Loucy (cell line): ENCODE measurements at regions not wholly inside any gene's neighbourhood (a gene's known extent, or its start where the extent isn't known, plus 50 kb on each side); places are given as distances from the start of the nearest gene placed in this dataset.

Experiments
- H2AFZ ChIP-seq: fragments of 200-600 bp; sonication (generic); 2 replicates; pipeline ENCODE4 v1.6.0; 2016; ENCODE audit warnings: antibody characterized with exemption, mild to moderate bottlenecking, low read length, moderate library complexity
- H3F3A ChIP-seq: fragments of 200-600 bp; 2 replicates; pipeline ENCODE4 v1.6.0; 2016; ENCODE audit warnings: antibody characterized with exemption, low read depth, mild to moderate bottlenecking
- H3K27me3 ChIP-seq: fragments of 200-600 bp; sonication (generic); 2 replicates; pipeline ENCODE4 v1.6.1; 2014; ENCODE audit warnings: low read length, mild to moderate bottlenecking; ENCODE audit not compliant: insufficient read depth, poor library complexity, severe bottlenecking
- H3K36me3 ChIP-seq: fragments of 200-600 bp; sonication (generic); 2 replicates; pipeline ENCODE4 v1.6.1; 2016; ENCODE audit warnings: low read length; ENCODE audit not compliant: insufficient read depth
- H3K4me1 ChIP-seq: fragments of 200-600 bp; sonication (generic); 2 replicates; pipeline ENCODE4 v1.5.1; 2014; ENCODE audit warnings: low read length, mild to moderate bottlenecking; ENCODE audit not compliant: insufficient read depth, poor library complexity, severe bottlenecking
- H3K4me2 ChIP-seq: fragments of 200-600 bp; sonication (generic); 2 replicates; pipeline ENCODE4 v1.6.0; 2014; ENCODE audit warnings: antibody characterized with exemption, low read length, low read depth, mild to moderate bottlenecking; ENCODE audit not compliant: poor library complexity, severe bottlenecking
- H3K4me3 ChIP-seq: fragments of 200-600 bp; sonication (generic); 2 replicates; pipeline ENCODE4 v1.5.1; 2014; ENCODE audit warnings: low read length, mild to moderate bottlenecking, mixed read lengths; ENCODE audit not compliant: poor library complexity, severe bottlenecking
- H3K79me2 ChIP-seq: fragments of 200-600 bp; sonication (generic); 2 replicates; pipeline ENCODE4 v1.6.1; 2014; ENCODE audit warnings: low read length; ENCODE audit not compliant: insufficient read depth
- H3K9ac ChIP-seq: fragments of 200-600 bp; sonication (generic); 2 replicates; pipeline ENCODE4 v1.6.0; 2014; ENCODE audit warnings: mild to moderate bottlenecking, low read depth, low read length, moderate library complexity; ENCODE audit not compliant: poor library complexity, severe bottlenecking
- H3K9me2 ChIP-seq: fragments of 200-600 bp; sonication (generic); replicated peaks from 2 replicates; pipeline ENCODE4 v1.6.1; 2016; ENCODE audit warnings: low read depth, low read length, mixed read lengths
- H3K9me3 ChIP-seq: fragments of 200-600 bp; sonication (generic); 2 replicates; pipeline ENCODE4 v1.6.1; 2014; ENCODE audit warnings: mild to moderate bottlenecking, antibody characterized with exemption, low read length, low read depth; ENCODE audit not compliant: insufficient read depth
- H4K20me1 ChIP-seq: fragments of 200-600 bp; sonication (generic); 2 replicates; pipeline ENCODE4 v1.6.0; 2014; ENCODE audit warnings: antibody characterized with exemption, low read length, mild to moderate bottlenecking; ENCODE audit not compliant: insufficient read depth, poor library complexity, severe bottlenecking
- CTCF ChIP-seq: fragments of 200-600 bp; sonication (generic); conservative IDR thresholded peaks from 2 replicates; pipeline ENCODE4 v1.5.1; 2014; ENCODE audit warnings: mild to moderate bottlenecking, antibody characterized with exemption, low read length
- EZH2phosphoT487 ChIP-seq: fragments of 200-600 bp; IDR thresholded peaks from 2 replicates; pipeline ENCODE4 v1.6.1; 2018; ENCODE audit warnings: antibody characterized with exemption, mild to moderate bottlenecking, moderate library complexity, borderline replicate concordance

GRCh38 chr6:10205120-10205519, 209.8 kb downstream of the TFAP2A start:
- no peaks in the 10 kb centered on the region for H3K36me3 ChIP-seq
- H3F3A ChIP-seq, result no peaks in the 10 kb centered on the region
- no peaks in the 10 kb centered on the region for H4K20me1 ChIP-seq
- no peaks in the 10 kb centered on the region for H3K9me2 ChIP-seq
- H3K9ac ChIP-seq, result no peak overlapping the region
- H3K4me1 ChIP-seq, result no peaks in the 10 kb centered on the region
- no peak overlapping the region for H3K4me2 ChIP-seq
- no peaks in the 10 kb centered on the region for H3K79me2 ChIP-seq
- H2AFZ ChIP-seq, result no peak overlapping the region
- no peak for TF ChIP-seq EZH2phosphoT487
- no peak for TF ChIP-seq CTCF
- no peaks in the 10 kb centered on the region for H3K27me3 ChIP-seq
- H3K4me3 ChIP-seq, result no peak overlapping the region
- no peaks in the 10 kb centered on the region; the same call in 1 of the 2 replicates for H3K9me3 ChIP-seq

- H2AFZ ChIP-seq, result no peak overlapping the region
- H3K9me3 ChIP-seq, result no peaks in the 10 kb centered on the region; the same call in 1 of the 2 replicates
- no peaks in the 10 kb centered on the region for H4K20me1 ChIP-seq
- no peak overlapping the region for H3K4me2 ChIP-seq
- H3K4me3 ChIP-seq, result no peak overlapping the region
- H3K27me3 ChIP-seq, result no peaks in the 10 kb centered on the region
- H3K36me3 ChIP-seq, result no peaks in the 10 kb centered on the region
- H3F3A ChIP-seq, result no peaks in the 10 kb centered on the region
- TF ChIP-seq EZH2phosphoT487 (no peak), CTCF (no peak)
- H3K79me2 ChIP-seq, result no peaks in the 10 kb centered on the region
- H3K9me2 ChIP-seq, result no peaks in the 10 kb centered on the region
- no peaks in the 10 kb centered on the region for H3K4me1 ChIP-seq
- H3K9ac ChIP-seq, result no peak overlapping the region
Observed at GRCh38 chr6:10203651-10204050, 211.2 kb downstream of the TFAP2A start.

DNA sequence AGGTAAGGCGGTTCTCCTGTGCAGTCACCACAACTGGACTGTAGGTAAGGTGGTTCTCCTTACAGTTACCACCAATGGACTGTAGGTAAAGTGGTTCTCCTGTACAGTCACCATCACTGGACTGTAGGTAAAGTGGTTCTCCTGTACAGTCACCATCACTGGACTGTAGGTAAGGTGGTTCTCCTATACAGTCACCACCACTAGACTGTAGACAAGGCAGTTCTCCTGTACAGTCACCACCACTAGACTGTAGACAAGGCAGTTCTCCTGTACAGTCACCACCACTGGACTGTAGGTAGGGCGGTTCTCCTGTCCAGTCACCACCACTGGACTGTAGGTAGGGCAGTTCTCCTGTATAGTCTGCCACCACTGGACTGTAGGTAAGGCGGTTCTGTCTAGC, 212.3 kb downstream of the TFAP2A start:
- no peaks in the 10 kb centered on the region for H3K4me1 ChIP-seq
- no peaks in the 10 kb centered on the region for H3K79me2 ChIP-seq
- no peaks in the 10 kb centered on the region for H3F3A ChIP-seq
- no peak overlapping the region for H3K4me3 ChIP-seq
- no peak overlapping the region for H2AFZ ChIP-seq
- no peak overlapping the region for H3K9ac ChIP-seq
- H3K36me3 ChIP-seq, result no peaks in the 10 kb centered on the region
- no peaks in the 10 kb centered on the region for H3K27me3 ChIP-seq
- no peaks in the 10 kb centered on the region for H3K9me2 ChIP-seq
- H3K9me3 ChIP-seq, result no peaks in the 10 kb centered on the region; the same call in 1 of the 2 replicates
- no peak overlapping the region for H3K4me2 ChIP-seq
- H4K20me1 ChIP-seq, result no peaks in the 10 kb centered on the region
- TF ChIP-seq CTCF (no peak), EZH2phosphoT487 (no peak)
